HG03108 (cell line): ENCODE measurements at regions not wholly inside any gene's neighbourhood (a gene's known extent, or its start where the extent isn't known, plus 50 kb on each side); places are given as distances from the start of the nearest gene placed in this dataset.
"Not testable (repeated sequence)": the region's sequence is repeated elsewhere in the genome, so short reads cannot be mapped to it uniquely, and the experiment has no call there.

Experiments
- ATAC-seq: cut with Tn5 transposase; IDR thresholded peaks from one replicate; pipeline ENCODE4 v1.9.1; 2021; ENCODE audit warnings: moderate library complexity; ENCODE audit not compliant: unreplicated experiment

- ATAC-seq = no peak
Measured at GRCh38 chr3:191148131-191148530, 50.9 kb upstream of the OSTN start.

DNA sequence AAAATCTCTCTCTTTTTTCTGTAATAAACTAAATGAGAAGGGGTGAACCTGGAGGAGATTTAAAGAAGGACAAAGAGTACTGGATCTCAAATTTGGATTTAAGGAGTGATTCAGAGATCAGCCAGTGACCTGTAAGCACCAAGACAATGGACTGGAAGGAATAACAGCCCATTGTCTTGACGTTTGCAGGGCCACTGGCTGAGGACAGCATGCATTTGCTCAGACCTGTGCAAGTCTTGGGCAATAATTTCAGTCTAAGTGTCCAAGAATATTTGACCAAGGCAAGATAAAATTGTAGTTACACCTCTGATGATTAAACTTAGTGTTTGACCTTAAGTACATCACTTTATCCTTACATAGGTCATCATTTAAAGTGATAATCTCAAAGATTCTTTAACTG lies 55.8 kb upstream of the OSTN start:
- ATAC-seq = no peak

DNA sequence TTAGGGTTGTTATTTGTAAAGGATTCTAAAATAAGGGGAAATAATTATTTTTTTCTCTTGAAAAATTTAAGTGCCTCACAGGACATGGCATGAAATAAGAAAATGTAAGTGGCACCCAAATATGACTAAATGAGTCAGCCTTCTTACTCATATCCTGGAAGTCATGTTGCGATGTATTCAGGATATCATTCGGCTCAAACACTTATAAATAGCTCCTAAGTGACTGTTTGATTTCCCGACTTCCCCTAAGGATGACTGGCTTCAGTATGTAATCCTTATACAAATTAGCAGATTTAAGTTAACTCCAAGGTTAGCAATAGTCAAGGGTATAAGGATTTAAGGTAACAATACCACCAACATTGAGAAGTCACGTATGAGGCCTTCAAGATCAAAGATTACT lies 57.3 kb upstream of the OSTN start:
- no peak for ATAC-seq

- peak; percentile 53 for ATAC-seq
Measured at GRCh38 chr3:191139736-191140135, 59.3 kb upstream of the OSTN start.

DNA sequence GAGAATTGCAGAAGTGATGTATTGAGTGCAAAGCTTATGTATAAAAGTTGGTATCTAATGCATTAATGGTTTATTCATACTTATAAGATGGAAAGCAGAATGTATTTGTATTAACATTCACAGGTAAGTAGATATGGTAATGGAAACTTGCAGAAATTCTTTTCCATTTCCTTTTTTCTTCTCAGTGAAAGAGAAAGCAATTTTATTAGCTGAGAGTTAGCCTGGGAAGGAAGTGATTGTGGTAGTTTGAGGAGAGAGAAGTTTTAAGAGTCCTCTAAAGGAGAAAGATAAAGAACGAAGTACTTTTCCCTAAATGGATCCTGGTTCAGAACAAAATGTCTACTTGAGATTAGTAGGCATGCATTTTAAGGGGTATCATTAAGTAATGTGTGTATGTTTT lies 60.1 kb upstream of the OSTN start:
- no peak for ATAC-seq

- no peak for ATAC-seq
Measured at GRCh38 chr3:191137708-191138107, 61.3 kb upstream of the OSTN start.

GRCh38 chr3:191136347-191136746 lies 62.7 kb upstream of the OSTN start:
- ATAC-seq = no peak

- ATAC-seq = no peak
Measured at GRCh38 chr3:191135175-191135574, 63.9 kb upstream of the OSTN start.

- no peak for ATAC-seq
Measured at GRCh38 chr3:191133359-191133758, 65.7 kb upstream of the OSTN start.

- no peak for ATAC-seq
Measured at GRCh38 chr3:191131305-191131704, 67.7 kb upstream of the OSTN start.

- ATAC-seq = not testable (repeated sequence)
Measured at GRCh38 chr3:191124891-191125290, 74.2 kb upstream of the OSTN start.

- ATAC-seq = no peak
Measured at GRCh38 chr3:191123946-191124345, 75.1 kb upstream of the OSTN start.

DNA sequence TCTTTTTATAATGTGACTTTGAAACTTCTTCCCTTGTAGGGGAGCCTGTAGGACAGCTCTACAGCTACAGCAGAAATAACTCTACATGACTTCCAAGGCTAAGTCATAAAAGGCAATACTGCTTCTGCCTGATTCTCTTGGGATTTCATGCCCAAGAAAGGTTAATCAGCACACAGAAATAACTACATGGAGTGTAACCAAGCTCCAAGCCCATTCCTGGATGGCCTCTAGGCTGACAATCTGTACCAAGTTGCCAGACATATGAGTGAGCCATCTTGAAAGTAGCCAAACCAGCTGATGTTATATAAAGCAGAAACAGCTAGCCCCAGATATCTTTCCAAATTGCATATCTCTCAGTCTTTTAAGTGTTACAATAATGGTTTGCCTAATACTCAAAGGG lies 75.8 kb upstream of the OSTN start:
- ATAC-seq = no peak

DNA sequence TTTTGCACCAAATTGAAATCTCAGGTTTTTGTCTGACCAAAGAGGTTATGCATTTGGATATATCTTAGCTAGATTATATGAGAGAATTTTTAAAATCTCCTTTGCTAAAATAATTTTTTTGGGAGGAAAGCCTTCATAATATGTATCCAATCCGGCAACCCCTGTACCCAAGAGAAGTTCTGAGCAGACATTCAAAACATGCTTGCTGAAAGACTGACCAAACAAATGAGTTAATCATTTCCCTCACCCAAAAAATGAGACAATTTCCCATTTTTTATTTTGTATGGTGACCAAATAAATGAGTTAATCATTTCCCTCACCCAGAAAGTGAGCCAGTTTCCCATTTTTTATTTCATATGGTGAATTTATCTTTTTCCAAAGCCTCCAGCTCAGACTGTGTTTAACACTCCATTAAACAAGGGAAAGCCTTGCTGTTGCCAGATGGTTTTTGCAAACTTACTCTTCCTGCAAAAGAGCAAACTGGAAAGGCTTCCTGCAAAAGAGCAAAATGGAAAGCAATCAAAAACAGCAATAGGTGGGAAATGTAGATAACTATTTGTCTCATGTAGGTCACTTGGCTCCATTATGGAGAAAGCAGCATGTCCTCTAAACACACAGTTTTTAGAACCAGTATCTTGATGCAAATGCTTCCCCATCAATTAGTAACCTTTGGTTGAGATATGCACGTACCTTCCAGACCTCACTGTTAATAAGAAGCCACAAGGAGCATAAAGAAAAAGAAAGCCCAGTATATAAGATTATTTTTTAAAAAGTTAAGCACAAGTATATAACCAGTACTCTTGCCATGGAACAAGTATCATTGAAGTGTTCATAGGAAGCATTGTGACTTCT lies 78.4 kb upstream of the OSTN start:
- ATAC-seq = peak; percentile 64

DNA sequence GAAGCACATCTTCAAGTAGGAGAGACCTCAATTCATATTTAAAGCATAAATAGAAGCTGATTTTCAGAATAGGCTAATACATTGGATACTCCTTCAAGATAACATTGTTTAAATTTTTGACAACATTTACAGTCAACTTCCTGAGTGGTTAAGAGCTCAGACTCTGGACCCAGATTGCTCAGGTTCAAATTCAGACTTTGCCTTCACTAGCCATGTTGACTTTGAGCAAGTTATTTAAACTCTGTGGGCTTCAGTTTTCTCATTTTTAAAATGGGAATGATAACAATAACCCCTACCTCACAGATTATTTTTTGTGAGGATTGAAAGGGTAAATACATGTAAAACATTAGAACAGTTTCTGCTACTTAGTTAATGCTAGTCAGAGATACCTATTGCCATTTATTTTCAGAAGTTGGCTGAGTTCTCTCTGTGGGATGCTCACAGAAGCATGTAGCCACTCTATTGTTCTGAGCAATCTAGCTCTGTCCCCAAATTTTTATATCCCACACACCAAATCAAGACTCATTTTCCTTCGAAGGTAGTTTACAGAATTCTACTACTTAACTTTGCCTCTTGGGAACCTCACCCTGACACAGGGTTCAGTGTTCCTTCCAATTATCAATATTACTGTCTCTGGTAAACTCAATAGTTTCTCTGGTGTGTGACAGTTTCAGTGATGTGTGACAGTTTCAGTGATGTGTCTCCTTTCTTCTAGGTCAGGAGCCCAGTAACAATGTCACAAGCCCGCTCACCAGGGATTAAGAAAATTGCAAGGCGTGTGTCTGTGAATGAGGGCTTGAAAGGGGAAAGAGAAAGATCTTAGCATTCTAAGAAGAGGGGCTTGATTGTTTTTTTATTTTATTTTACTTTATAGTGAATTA lies 79.4 kb upstream of the OSTN start:
- peak; percentile 56 for ATAC-seq

- ATAC-seq = no peak
Measured at GRCh38 chr3:191111722-191112121, 87.3 kb upstream of the OSTN start.

DNA sequence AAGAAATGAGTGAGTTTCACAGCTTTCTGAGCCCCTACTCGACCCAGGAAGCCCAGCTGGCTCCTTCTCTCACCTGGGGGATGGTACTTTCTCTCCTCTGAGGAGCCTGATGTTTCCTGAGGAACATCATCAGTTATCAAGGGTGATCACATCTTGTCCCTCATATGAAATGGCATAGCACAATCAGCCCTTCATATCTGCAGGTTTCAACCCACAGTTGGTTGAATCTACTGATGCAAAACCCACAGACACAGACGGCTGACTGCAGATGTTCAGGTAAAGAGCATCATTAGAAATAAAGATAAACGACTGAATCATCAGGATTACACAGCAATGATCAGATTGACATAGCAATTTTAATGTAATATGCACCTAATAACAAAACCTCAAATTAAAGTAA lies 93.6 kb upstream of the OSTN start:
- peak; percentile 79 for ATAC-seq

- ATAC-seq = no peak
Measured at GRCh38 chr3:191100516-191100915, 98.5 kb upstream of the OSTN start.

DNA sequence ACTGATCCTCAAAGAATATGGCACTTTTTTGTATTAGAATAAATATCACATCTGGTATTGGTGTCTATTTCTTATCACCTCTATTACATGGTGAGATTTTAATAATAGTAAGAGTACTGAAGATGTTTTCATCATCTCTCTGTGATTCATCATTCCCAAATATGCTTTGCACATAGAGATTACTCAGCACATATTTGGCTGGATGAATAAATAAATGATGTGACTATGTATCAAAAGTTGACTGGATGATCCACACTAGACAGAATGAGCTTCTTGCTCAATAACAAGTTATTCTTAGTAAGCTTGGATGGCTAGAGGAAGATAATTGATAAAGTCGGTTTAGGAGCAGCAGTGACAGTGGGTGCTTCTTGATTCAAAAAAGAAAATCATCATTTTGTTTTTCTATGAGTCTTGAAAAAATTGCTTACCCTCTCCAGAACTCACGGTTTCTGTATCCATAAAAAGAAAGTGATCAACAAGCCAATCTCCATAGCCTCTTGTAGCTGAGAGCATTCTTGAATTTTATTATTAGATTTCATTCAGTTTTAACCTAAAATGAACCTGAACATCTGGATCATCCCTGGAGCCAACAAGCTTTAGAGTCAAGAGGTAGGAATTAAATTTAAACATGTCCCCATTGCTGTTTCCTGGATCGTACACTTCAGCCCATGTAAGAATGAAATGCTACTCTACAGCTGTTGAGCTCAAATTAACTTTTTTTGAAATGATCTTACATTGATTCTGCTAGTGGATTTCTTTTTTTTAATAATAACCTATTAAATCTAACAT lies 104.8 kb upstream of the OSTN start:
- ATAC-seq = no peak

GRCh38 chr3:191087391-191087790 lies 111.7 kb upstream of the OSTN start:
- no peak for ATAC-seq

DNA sequence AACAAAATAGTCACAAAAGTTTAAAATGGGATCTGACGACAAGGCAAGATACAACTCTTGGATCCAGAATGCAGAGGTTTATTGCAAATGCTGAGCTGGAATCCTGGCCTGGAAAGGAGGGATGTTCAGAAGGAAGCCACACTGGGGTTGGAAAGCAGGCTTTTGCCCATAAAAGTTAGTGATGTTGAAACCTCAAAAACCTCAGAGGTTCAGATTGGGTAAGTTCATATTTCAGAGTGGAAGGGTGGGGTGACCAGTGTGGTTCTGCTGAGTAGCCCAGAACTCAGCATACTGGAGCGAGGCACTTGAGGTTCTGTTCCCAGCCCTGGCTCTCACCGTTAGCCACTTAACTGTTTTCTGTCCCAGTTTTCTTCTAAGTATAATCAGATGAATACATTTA lies 114.0 kb upstream of the OSTN start:
- ATAC-seq = no peak
